Kidney (tissue), 13 donors: ENCODE measurements at regions not wholly inside any gene's neighbourhood (a gene's known extent, or its start where the extent isn't known, plus 50 kb on each side); places are given as distances from the start of the nearest gene placed in this dataset.

Experiments used
- DNase-seq, 5 donors: peaks; one replicate each; pipeline ENCODE4 v3.0.0-alpha.2; 2013 to 2020
- FAIRE-seq: peaks from 2 replicates; lab custom pipeline; 2012; peaks lifted over from hg19 to GRCh38; lab: Jason Lieb, UNC
- H3K27ac ChIP-seq, 2 donors: one replicate each; pipeline ENCODE4 v1.7.0; 2013; ENCODE audit warnings: low read depth in 2 of 2, low read length in 2 of 2, inconsistent platforms in 1 of 2
- H3K27me3 ChIP-seq: one replicate; pipeline ENCODE4 v1.7.1; 2013; ENCODE audit warnings: low read length, inconsistent platforms; ENCODE audit not compliant: control insufficient read depth, insufficient read depth
- H3K36me3 ChIP-seq, 3 donors: one replicate each; pipeline versions ENCODE4 v1.7.0 to v1.7.1; 2013; ENCODE audit warnings: low read length in 3 of 3, control low read depth in 1 of 3, inconsistent platforms in 1 of 3; ENCODE audit not compliant: insufficient read depth in 3 of 3, control insufficient read depth in 2 of 3
- H3K4me1 ChIP-seq, 3 donors: one replicate each; pipeline versions ENCODE4 v1.7.0 to v1.7.1; 2013; ENCODE audit warnings: low read length in 3 of 3, inconsistent platforms in 1 of 3, low read depth in 1 of 3; ENCODE audit not compliant: control insufficient read depth in 2 of 3, insufficient read depth in 2 of 3
- H3K4me3 ChIP-seq, 3 donors: one replicate each; pipeline versions ENCODE4 v1.7.0 to v1.8.1; 2013; ENCODE audit warnings: low read length in 3 of 3, control low read depth in 1 of 3, inconsistent platforms in 1 of 3
- H3K9ac ChIP-seq, 3 donors: one replicate each; pipeline versions ENCODE4 v1.7.0 to v1.7.1; 2013; ENCODE audit warnings: low read length in 3 of 3, control low read depth in 1 of 3, inconsistent platforms in 1 of 3
- H3K9me3 ChIP-seq, 3 donors: one replicate each; pipeline versions ENCODE4 v1.7.0 to v1.7.1; 2013; ENCODE audit warnings: low read length in 3 of 3, control low read depth in 1 of 3, inconsistent platforms in 1 of 3; ENCODE audit not compliant: control insufficient read depth in 2 of 3, insufficient read depth in 1 of 3
- CTCF ChIP-seq: IDR thresholded peaks from 3 replicates; pipeline ENCODE4 v1.5.1; 2012; ENCODE audit warnings: mild to moderate bottlenecking, moderate library complexity, borderline replicate concordance; ENCODE audit not compliant: insufficient read depth; ENCODE audit errors: extremely low read depth
- intact Hi-C: fragments of 100-400 bp; cut with DNase I; formaldehyde crosslinking; loops from one replicate; pipeline ENCODE4 v1.11.1; 2022
- donor health status: control.
- donor health status: control.
- donor health status: control.
- donor health status: control.
- donor health status: control.
- donor health status: DM: yes; HTN: yes; CAD: no.
- donor health status: Normal renal cell carcinoma (clear cell type).

GRCh38 chr11:109750964-109751363 is 329.0 kb downstream of the C11orf87 start:
- Histone ChIP-seq H3K4me1 (no peaks in the 10 kb centered on the region), H3K9me3 (no peaks in the 10 kb centered on the region), H3K4me3 (no peak overlapping the region), H3K27ac (no peak overlapping the region), H3K9ac (no peak overlapping the region), H3K36me3 (no peaks in the 10 kb centered on the region), H3K27me3 (no peaks in the 10 kb centered on the region)
- TF ChIP-seq CTCF = no peak
- FAIRE-seq (no peak), DNase-seq (no peak)
- intact Hi-C loops = no loop called here

- Histone ChIP-seq H3K36me3 (no peaks in the 10 kb centered on the region), H3K27ac (no peak overlapping the region), H3K27me3 (no peaks in the 10 kb centered on the region), H3K4me3 (no peak overlapping the region), H3K9ac (no peak overlapping the region), H3K9me3 (no peaks in the 10 kb centered on the region), H3K4me1 (no peaks in the 10 kb centered on the region)
- no peak for TF ChIP-seq CTCF
- FAIRE-seq = no peak
- DNase-seq = no peak
- intact Hi-C loops = no loop called here
Observed at GRCh38 chr11:109752212-109752825, 330.3 kb downstream of the C11orf87 start.

GRCh38 chr11:109756521-109756920 is 334.5 kb downstream of the C11orf87 start:
- Histone ChIP-seq H3K27ac (no peak overlapping the region), H3K27me3 (no peaks in the 10 kb centered on the region), H3K36me3 (no peaks in the 10 kb centered on the region), H3K9ac (no peak overlapping the region), H3K4me3 (no peak overlapping the region), H3K4me1 (no peaks in the 10 kb centered on the region), H3K9me3 (no peaks in the 10 kb centered on the region)
- FAIRE-seq (no peak), DNase-seq (no peak)
- no peak for TF ChIP-seq CTCF
- intact Hi-C loops = no loop called here

- H3K9me3 ChIP-seq = no peaks in the 10 kb centered on the region
- no peak overlapping the region for H3K27ac ChIP-seq
- H3K9ac ChIP-seq = no peak overlapping the region
- no peaks in the 10 kb centered on the region for H3K4me1 ChIP-seq
- no peak for DNase-seq
- H3K4me3 ChIP-seq = no peak overlapping the region
- H3K36me3 ChIP-seq = no peaks in the 10 kb centered on the region
- no peak for FAIRE-seq
- H3K27me3 ChIP-seq = no peaks in the 10 kb centered on the region
- intact Hi-C loops = no loop called here
- no peak for TF ChIP-seq CTCF
Observed at GRCh38 chr11:109756951-109757350, 335.0 kb downstream of the C11orf87 start.
